Smooth muscle cell (in vitro differentiated cells): ENCODE measurements at regions not wholly inside any gene's neighbourhood (a gene's known extent, or its start where the extent isn't known, plus 50 kb on each side); places are given as distances from the start of the nearest gene placed in this dataset.

ENCODE experiments used
- DNase-seq: peaks from one replicate; lab custom pipeline; 2025; ENCODE audit not compliant: unreplicated experiment; lab: John Stamatoyannopoulos, UW
- H2AFZ ChIP-seq: fragments of 200-600 bp; sonication (generic); 2 replicates; pipeline ENCODE4 v1.6.0; 2016; ENCODE audit warnings: antibody characterized with exemption, low read depth, mild to moderate bottlenecking
- H3F3A ChIP-seq: fragments of 200-600 bp; sonication (generic); 2 replicates; pipeline ENCODE4 v1.6.0; 2017; ENCODE audit warnings: antibody characterized with exemption, low read depth
- H3K27ac ChIP-seq: fragments of 200-600 bp; sonication (generic); 2 replicates; pipeline ENCODE4 v1.5.1; 2016; ENCODE audit warnings: low read depth, mild to moderate bottlenecking
- H3K27me3 ChIP-seq: fragments of 200-600 bp; sonication (generic); 2 replicates; pipeline ENCODE4 v1.6.1; 2016; ENCODE audit warnings: low read depth, mild to moderate bottlenecking
- H3K36me3 ChIP-seq: fragments of 200-600 bp; sonication (generic); 2 replicates; pipeline ENCODE4 v1.5.1; 2016; ENCODE audit warnings: low read depth
- H3K4me1 ChIP-seq: fragments of 200-600 bp; sonication (generic); 2 replicates; pipeline ENCODE4 v1.5.1; 2016; ENCODE audit warnings: low read depth
- H3K4me2 ChIP-seq: fragments of 200-600 bp; sonication (generic); 2 replicates; pipeline ENCODE4 v1.6.0; 2016; ENCODE audit warnings: mild to moderate bottlenecking
- H3K4me3 ChIP-seq: fragments of 200-600 bp; sonication (generic); 2 replicates; pipeline ENCODE4 v1.5.1; 2016; ENCODE audit warnings: mild to moderate bottlenecking
- H3K79me2 ChIP-seq: fragments of 200-600 bp; sonication (generic); 2 replicates; pipeline ENCODE4 v1.6.0; 2016; ENCODE audit warnings: low read depth, mild to moderate bottlenecking
- H3K9ac ChIP-seq: fragments of 200-600 bp; sonication (generic); 2 replicates; pipeline ENCODE4 v1.6.0; 2016; ENCODE audit warnings: low read depth
- H3K9me3 ChIP-seq: fragments of 200-600 bp; sonication (generic); replicated peaks from 2 replicates; pipeline ENCODE4 v1.5.1; 2016; ENCODE audit warnings: low read depth
- H4K20me1 ChIP-seq: fragments of 200-600 bp; sonication (generic); 2 replicates; pipeline ENCODE4 v1.6.0; 2016; ENCODE audit warnings: low read depth
- CTCF ChIP-seq: fragments of 200-600 bp; sonication (generic); IDR thresholded peaks from 2 replicates; pipeline ENCODE4 v1.5.1; 2017; ENCODE audit warnings: borderline replicate concordance, mild to moderate bottlenecking, antibody characterized with exemption; ENCODE audit not compliant: insufficient read depth, poor library complexity, severe bottlenecking
- WGBS: methylation state at CpG from one replicate; pipeline ENCODE4 v1.1.7; 2016; ENCODE audit warnings: low lambda C conversion rate; 5-methylcytosine and 5-hydroxymethylcytosine counted together

DNA sequence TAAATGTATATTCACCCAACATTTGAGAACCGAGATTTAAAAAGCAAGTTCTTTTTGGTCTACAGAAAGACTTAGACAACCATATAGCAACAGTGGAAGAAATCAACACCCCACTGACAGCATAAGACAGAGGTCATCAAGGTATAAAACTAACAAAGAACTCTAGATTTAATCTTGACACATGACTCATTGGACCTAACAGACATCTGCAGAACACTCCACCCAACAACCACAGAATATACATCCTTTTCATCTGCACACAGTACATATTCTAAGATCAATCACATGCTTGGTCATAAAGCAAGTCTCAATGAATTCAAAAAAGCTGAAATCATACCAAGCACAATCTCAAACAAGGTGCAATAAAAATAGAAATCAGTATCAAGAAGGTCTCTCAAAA is 65.8 kb downstream of the SPIN4 start:
- no peak overlapping the region for H3K9ac ChIP-seq
- H3K4me2 ChIP-seq = no peak overlapping the region
- TF ChIP-seq CTCF = no peak
- H2AFZ ChIP-seq = no peak overlapping the region
- H3K27ac ChIP-seq = no peak overlapping the region
- H4K20me1 ChIP-seq = no peaks in the 10 kb centered on the region
- no peaks in the 10 kb centered on the region for H3K36me3 ChIP-seq
- DNase-seq = no peak
- H3K4me1 ChIP-seq = no peaks in the 10 kb centered on the region
- H3K9me3 ChIP-seq = no peaks in the 10 kb centered on the region
- no peaks in the 10 kb centered on the region for H3F3A ChIP-seq
- H3K4me3 ChIP-seq = no peak overlapping the region
- 89% methylated on average over 1 of the region's 1 CpG for WGBS
- H3K27me3 ChIP-seq = no peaks in the 10 kb centered on the region
- no peaks in the 10 kb centered on the region for H3K79me2 ChIP-seq

GRCh38 chrX:63284659-63285058 is 66.5 kb downstream of the SPIN4 start:
- WGBS = 77% methylated on average over 2 of the region's 2 CpGs

DNA sequence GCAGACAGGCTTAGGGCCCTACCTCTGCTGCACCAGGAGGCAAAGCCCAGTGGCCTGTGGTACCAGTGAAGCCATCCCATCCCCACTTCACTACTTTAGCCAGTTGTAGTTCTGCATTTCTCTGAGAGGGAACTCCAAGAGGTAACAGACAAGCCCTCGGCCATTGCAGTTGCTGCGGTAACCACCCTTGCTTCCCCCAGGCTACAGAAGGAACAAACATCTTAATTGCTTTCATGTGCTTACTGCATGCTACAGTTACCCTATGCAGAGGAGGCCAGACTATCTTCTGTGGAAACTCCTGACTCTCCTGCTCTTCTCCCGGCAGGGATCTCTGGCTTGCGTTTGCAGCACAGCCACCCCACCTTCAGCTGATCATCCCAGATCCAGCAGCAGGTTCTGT is 67.8 kb downstream of the SPIN4 start:
- no peak for TF ChIP-seq CTCF
- Histone ChIP-seq H4K20me1 (no peaks in the 10 kb centered on the region), H3K4me2 (no peak overlapping the region), H3K9ac (no peak overlapping the region), H3K36me3 (no peaks in the 10 kb centered on the region), H3K27me3 (no peaks in the 10 kb centered on the region), H3K27ac (no peak overlapping the region), H3K4me1 (no peaks in the 10 kb centered on the region), H2AFZ (no peak overlapping the region), H3K79me2 (no peaks in the 10 kb centered on the region), H3F3A (no peaks in the 10 kb centered on the region), H3K9me3 (no peaks in the 10 kb centered on the region), H3K4me3 (no peak overlapping the region)
- WGBS = 79% methylated on average over 4 of the region's 4 CpGs
- DNase-seq = no peak

More at GRCh38 chrX:63284659-63285058, 66.5 kb downstream of the SPIN4 start:
- H3K27ac ChIP-seq = no peak overlapping the region
- H3K4me3 ChIP-seq = no peak overlapping the region
- no peaks in the 10 kb centered on the region for H3K9me3 ChIP-seq
- H3K4me2 ChIP-seq = no peak overlapping the region
- DNase-seq = no peak
- H3K79me2 ChIP-seq = no peaks in the 10 kb centered on the region
- no peaks in the 10 kb centered on the region for H4K20me1 ChIP-seq
- H3F3A ChIP-seq = no peaks in the 10 kb centered on the region
- no peak overlapping the region for H2AFZ ChIP-seq
- no peak for TF ChIP-seq CTCF
- H3K36me3 ChIP-seq = no peaks in the 10 kb centered on the region
- H3K9ac ChIP-seq = no peak overlapping the region
- no peaks in the 10 kb centered on the region for H3K27me3 ChIP-seq
- H3K4me1 ChIP-seq = no peaks in the 10 kb centered on the region

DNA sequence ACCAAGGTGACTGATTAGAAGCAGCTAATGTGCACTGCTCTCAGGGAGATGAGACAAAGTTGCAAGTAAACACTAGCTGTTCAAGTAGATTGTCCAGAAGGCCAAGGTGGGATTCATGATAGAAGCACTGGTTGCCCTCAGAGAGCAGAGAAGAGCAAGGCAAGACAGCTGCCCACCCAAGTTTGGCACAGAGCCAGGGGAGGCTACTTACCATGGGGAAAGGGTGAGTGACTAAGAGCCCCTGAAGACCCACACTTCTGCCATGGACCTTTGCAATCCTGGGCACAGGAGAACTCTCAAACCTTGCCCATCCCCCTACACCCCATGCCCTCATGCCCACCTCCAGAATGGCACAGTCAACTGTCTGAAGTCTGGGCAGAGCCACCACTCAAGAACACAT is 68.3 kb downstream of the SPIN4 start:
- no peaks in the 10 kb centered on the region for H3F3A ChIP-seq
- no peaks in the 10 kb centered on the region for H3K9me3 ChIP-seq
- no peaks in the 10 kb centered on the region for H3K79me2 ChIP-seq
- H3K4me3 ChIP-seq = no peak overlapping the region
- no peak overlapping the region for H3K27ac ChIP-seq
- no peaks in the 10 kb centered on the region for H3K4me1 ChIP-seq
- no peak overlapping the region for H2AFZ ChIP-seq
- H3K9ac ChIP-seq = no peak overlapping the region
- no peaks in the 10 kb centered on the region for H3K36me3 ChIP-seq
- H4K20me1 ChIP-seq = no peaks in the 10 kb centered on the region
- TF ChIP-seq CTCF = no peak
- no peaks in the 10 kb centered on the region for H3K27me3 ChIP-seq
- DNase-seq = no peak
- no peak overlapping the region for H3K4me2 ChIP-seq
